Fibroblast of lung (primary cell): ENCODE measurements at regions not wholly inside any gene's neighbourhood (a gene's known extent, or its start where the extent isn't known, plus 50 kb on each side); places are given as distances from the start of the nearest gene placed in this dataset.

ENCODE experiments used
- EZH2 ChIP-seq: IDR thresholded peaks from 2 replicates; pipeline ENCODE4 v1.5.1; 2012; ENCODE audit warnings: low read length, control low read depth, mild to moderate bottlenecking; ENCODE audit errors: missing control alignments
- TF ChIP-seq, protein P1 (sequence below), 2 donors: IDR thresholded peaks in 1 of 2; conservative IDR thresholded peaks in 1 of 2; 1 replicate in 1 of 2; 2 replicates in 1 of 2; pipeline ENCODE4 v1.5.1; 2011 to 2012; ENCODE audit warnings: low read length in 2 of 2, control low read depth in 1 of 2, inconsistent platforms in 1 of 2, low read depth in 1 of 2, mild to moderate bottlenecking in 1 of 2

GRCh38 chr9:106503759-106504158, 359.2 kb upstream of the ZNF462 start:
- TF ChIP-seq, protein P1, sequence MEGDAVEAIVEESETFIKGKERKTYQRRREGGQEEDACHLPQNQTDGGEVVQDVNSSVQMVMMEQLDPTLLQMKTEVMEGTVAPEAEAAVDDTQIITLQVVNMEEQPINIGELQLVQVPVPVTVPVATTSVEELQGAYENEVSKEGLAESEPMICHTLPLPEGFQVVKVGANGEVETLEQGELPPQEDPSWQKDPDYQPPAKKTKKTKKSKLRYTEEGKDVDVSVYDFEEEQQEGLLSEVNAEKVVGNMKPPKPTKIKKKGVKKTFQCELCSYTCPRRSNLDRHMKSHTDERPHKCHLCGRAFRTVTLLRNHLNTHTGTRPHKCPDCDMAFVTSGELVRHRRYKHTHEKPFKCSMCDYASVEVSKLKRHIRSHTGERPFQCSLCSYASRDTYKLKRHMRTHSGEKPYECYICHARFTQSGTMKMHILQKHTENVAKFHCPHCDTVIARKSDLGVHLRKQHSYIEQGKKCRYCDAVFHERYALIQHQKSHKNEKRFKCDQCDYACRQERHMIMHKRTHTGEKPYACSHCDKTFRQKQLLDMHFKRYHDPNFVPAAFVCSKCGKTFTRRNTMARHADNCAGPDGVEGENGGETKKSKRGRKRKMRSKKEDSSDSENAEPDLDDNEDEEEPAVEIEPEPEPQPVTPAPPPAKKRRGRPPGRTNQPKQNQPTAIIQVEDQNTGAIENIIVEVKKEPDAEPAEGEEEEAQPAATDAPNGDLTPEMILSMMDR (conservative IDR thresholded peaks at IDR 0.05 in 1 of 2, IDR thresholded peaks at IDR 0.05 in 1 of 2; ENCODE audit: low read depth in 1 of 2, low read length in 2 of 2), result no peak
- no peak for TF ChIP-seq EZH2
